ENCODE measurements at regions not wholly inside any gene's neighbourhood (a gene's known extent, or its start where the extent isn't known, plus 50 kb on each side); places are given as distances from the start of the nearest gene placed in this dataset.

- H3K36me3 ChIP-seq (ENCODE audit: insufficient read depth, low read length): no peaks in the 10 kb centered on the region
- H3K27me3 ChIP-seq (ENCODE audit: insufficient read depth, low read length): no peaks in the 10 kb centered on the region
- H3K79me2 ChIP-seq (ENCODE audit: control insufficient read depth, insufficient read depth, low read length, unreplicated experiment): no peaks in the 10 kb centered on the region
- H3K4me1 ChIP-seq (ENCODE audit: control insufficient read depth, insufficient read depth, low read length, unreplicated experiment): no peaks in the 10 kb centered on the region
- no peak overlapping the region for H3K4me3 ChIP-seq (ENCODE audit: low read depth, low read length)
- H2AFZ ChIP-seq (ENCODE audit: low read length, unreplicated experiment): no peak overlapping the region
- H3K27ac ChIP-seq (ENCODE audit: low read depth, low read length): no peak overlapping the region
These were observed 265.5 kb downstream of the ZNF608 start for GRCh38 chr5:124480964-124481363.

- no peak overlapping the region for H2AFZ ChIP-seq (ENCODE audit: low read length, unreplicated experiment)
These were observed 266.4 kb downstream of the ZNF608 start for GRCh38 chr5:124480022-124480421.

GRCh38 chr5:124478264-124478663, 268.2 kb downstream of the ZNF608 start:
- Histone ChIP-seq H3K27me3 (ENCODE audit: insufficient read depth, low read length) (no peaks in the 10 kb centered on the region), H3K4me1 (ENCODE audit: control insufficient read depth, insufficient read depth, low read length, unreplicated experiment) (no peaks in the 10 kb centered on the region), H3K79me2 (ENCODE audit: control insufficient read depth, insufficient read depth, low read length, unreplicated experiment) (no peaks in the 10 kb centered on the region), H3K27ac (ENCODE audit: low read depth, low read length) (no peak overlapping the region), H3K36me3 (ENCODE audit: insufficient read depth, low read length) (no peaks in the 10 kb centered on the region), H2AFZ (ENCODE audit: low read length, unreplicated experiment) (no peak overlapping the region), H3K4me3 (ENCODE audit: low read depth, low read length) (no peak overlapping the region)

More at GRCh38 chr5:124480022-124480421, 266.4 kb downstream of the ZNF608 start:
- Histone ChIP-seq H3K27me3 (ENCODE audit: insufficient read depth, low read length) (no peaks in the 10 kb centered on the region), H3K36me3 (ENCODE audit: insufficient read depth, low read length) (no peaks in the 10 kb centered on the region), H3K27ac (ENCODE audit: low read depth, low read length) (no peak overlapping the region), H3K4me3 (ENCODE audit: low read depth, low read length) (no peak overlapping the region), H3K4me1 (ENCODE audit: control insufficient read depth, insufficient read depth, low read length, unreplicated experiment) (no peaks in the 10 kb centered on the region), H3K79me2 (ENCODE audit: control insufficient read depth, insufficient read depth, low read length, unreplicated experiment) (no peaks in the 10 kb centered on the region)

DNA sequence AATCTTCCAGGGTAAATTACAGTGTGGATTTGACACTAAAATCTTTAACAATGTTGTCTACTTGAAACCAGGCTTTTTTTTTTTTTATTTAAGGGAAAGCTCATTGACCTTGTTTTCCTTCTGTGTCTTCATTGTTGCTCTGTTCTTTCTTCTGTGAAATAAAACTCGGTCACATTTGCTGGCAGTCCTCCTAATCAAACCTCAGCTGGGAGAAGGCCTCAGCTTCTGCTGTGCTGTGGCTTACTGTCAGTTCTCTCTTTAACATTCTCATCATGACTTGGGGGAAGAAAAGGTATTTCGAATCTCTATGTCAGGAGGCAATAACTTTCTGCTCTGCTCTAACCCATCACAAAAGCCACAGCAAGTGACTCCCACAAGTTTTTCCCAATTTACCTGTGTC, 268.9 kb downstream of the ZNF608 start:
- Histone ChIP-seq H3K4me1 (ENCODE audit: control insufficient read depth, insufficient read depth, low read length, unreplicated experiment) (no peaks in the 10 kb centered on the region), H3K79me2 (ENCODE audit: control insufficient read depth, insufficient read depth, low read length, unreplicated experiment) (no peaks in the 10 kb centered on the region), H2AFZ (ENCODE audit: low read length, unreplicated experiment) (no peak overlapping the region), H3K27me3 (ENCODE audit: insufficient read depth, low read length) (no peaks in the 10 kb centered on the region), H3K4me3 (ENCODE audit: low read depth, low read length) (no peak overlapping the region), H3K36me3 (ENCODE audit: insufficient read depth, low read length) (no peaks in the 10 kb centered on the region), H3K27ac (ENCODE audit: low read depth, low read length) (no peak overlapping the region)

GRCh38 chr5:124477062-124477461, 269.4 kb downstream of the ZNF608 start:
- Histone ChIP-seq H3K4me3 (ENCODE audit: low read depth, low read length) (no peak overlapping the region), H3K4me1 (ENCODE audit: control insufficient read depth, insufficient read depth, low read length, unreplicated experiment) (no peaks in the 10 kb centered on the region), H2AFZ (ENCODE audit: low read length, unreplicated experiment) (no peak overlapping the region), H3K79me2 (ENCODE audit: control insufficient read depth, insufficient read depth, low read length, unreplicated experiment) (no peaks in the 10 kb centered on the region), H3K36me3 (ENCODE audit: insufficient read depth, low read length) (no peaks in the 10 kb centered on the region), H3K27me3 (ENCODE audit: insufficient read depth, low read length) (no peaks in the 10 kb centered on the region), H3K27ac (ENCODE audit: low read depth, low read length) (no peak overlapping the region)

DNA sequence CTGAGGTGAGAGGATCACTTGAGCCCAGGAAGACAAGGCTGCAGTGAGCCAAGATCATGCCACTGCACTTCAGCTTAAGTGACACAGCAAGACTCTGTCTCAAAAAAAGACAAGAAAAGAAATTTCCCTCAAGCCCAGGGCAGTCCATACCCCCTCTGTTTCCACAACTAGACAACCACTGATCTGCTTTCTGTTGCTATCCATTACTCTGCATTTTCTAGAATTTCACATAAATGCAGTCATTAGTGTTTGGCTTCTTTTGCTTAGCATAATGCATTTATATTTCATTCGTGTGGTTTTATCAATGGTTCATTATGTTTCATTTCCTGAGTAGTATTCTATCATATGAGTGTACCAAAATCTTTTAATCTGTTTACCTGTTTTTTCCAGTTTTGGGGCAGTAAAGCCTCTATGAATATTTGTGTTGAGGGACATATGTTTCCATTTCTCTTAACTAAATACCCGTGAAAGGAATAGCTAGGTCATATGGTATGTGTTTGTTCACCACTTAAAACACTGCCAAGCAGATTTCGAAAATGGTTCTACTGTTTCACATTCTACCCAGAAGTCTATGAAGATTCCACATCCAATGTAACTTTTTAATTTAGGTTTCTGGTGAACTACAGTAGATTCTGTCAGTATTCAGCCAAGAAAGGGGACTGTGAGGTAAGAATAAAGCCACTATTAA, 271.8 kb downstream of the ZNF608 start:
- Histone ChIP-seq H3K4me1 (ENCODE audit: control insufficient read depth, insufficient read depth, low read length, unreplicated experiment) (no peaks in the 10 kb centered on the region), H3K4me3 (ENCODE audit: low read depth, low read length) (no peak overlapping the region), H3K27me3 (ENCODE audit: insufficient read depth, low read length) (no peaks in the 10 kb centered on the region), H3K79me2 (ENCODE audit: control insufficient read depth, insufficient read depth, low read length, unreplicated experiment) (no peaks in the 10 kb centered on the region), H3K27ac (ENCODE audit: low read depth, low read length) (no peak overlapping the region), H3K36me3 (ENCODE audit: insufficient read depth, low read length) (no peaks in the 10 kb centered on the region), H2AFZ (ENCODE audit: low read length, unreplicated experiment) (no peak overlapping the region)

- Histone ChIP-seq H3K27ac (ENCODE audit: low read depth, low read length) (no peak overlapping the region), H3K79me2 (ENCODE audit: control insufficient read depth, insufficient read depth, low read length, unreplicated experiment) (no peaks in the 10 kb centered on the region), H3K27me3 (ENCODE audit: insufficient read depth, low read length) (no peaks in the 10 kb centered on the region), H2AFZ (ENCODE audit: low read length, unreplicated experiment) (no peak overlapping the region), H3K36me3 (ENCODE audit: insufficient read depth, low read length) (no peaks in the 10 kb centered on the region), H3K4me1 (ENCODE audit: control insufficient read depth, insufficient read depth, low read length, unreplicated experiment) (no peaks in the 10 kb centered on the region), H3K4me3 (ENCODE audit: low read depth, low read length) (no peak overlapping the region)
These were observed 277.6 kb downstream of the ZNF608 start for GRCh38 chr5:124468671-124469411.

DNA sequence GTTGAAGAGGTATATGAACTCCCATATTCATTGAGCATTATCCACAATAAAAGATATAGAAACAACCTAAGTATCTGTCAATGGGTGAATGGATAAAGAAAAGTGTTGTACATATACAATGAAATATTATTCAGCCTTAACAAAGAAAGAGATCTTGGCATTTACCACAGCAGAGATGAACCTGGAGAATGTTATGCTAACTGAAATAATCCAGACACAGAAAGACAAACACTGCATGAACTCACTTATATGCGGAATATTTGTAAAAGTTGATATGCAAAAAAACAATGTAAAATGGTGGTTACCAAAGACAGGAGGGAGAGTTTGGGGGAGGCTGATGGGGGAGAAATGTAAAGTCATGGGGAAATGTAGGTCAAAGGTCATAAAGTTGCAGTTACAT, 278.7 kb downstream of the ZNF608 start:
- Histone ChIP-seq H3K27ac (ENCODE audit: low read depth, low read length) (no peak overlapping the region), H3K4me3 (ENCODE audit: low read depth, low read length) (no peak overlapping the region), H3K27me3 (ENCODE audit: insufficient read depth, low read length) (no peaks in the 10 kb centered on the region), H3K4me1 (ENCODE audit: control insufficient read depth, insufficient read depth, low read length, unreplicated experiment) (no peaks in the 10 kb centered on the region), H3K36me3 (ENCODE audit: insufficient read depth, low read length) (no peaks in the 10 kb centered on the region), H2AFZ (ENCODE audit: low read length, unreplicated experiment) (no peak overlapping the region), H3K79me2 (ENCODE audit: control insufficient read depth, insufficient read depth, low read length, unreplicated experiment) (no peaks in the 10 kb centered on the region)

DNA sequence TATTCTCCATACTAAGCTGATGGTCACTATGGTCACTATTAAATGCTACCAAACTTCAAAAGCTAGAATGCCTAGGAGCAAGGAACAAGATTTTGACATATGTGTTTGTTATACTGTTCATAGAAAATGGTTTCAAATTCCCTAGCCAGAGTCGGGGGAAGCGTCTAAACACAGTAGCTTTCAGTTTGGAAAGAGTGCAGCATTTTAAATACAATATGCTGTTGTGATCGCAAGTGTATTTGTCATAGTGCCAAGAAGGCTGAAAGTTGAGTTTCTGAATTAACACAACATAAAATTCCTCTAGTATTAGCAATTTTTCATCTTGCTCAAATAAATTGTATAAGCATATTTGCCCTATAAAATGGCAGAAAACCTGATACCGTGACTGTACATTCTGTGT, 280.4 kb downstream of the ZNF608 start:
- no peaks in the 10 kb centered on the region for H3K79me2 ChIP-seq (ENCODE audit: control insufficient read depth, insufficient read depth, low read length, unreplicated experiment)
- no peaks in the 10 kb centered on the region for H3K27me3 ChIP-seq (ENCODE audit: insufficient read depth, low read length)
- H3K36me3 ChIP-seq (ENCODE audit: insufficient read depth, low read length): no peaks in the 10 kb centered on the region
- no peak overlapping the region for H2AFZ ChIP-seq (ENCODE audit: low read length, unreplicated experiment)
- H3K4me3 ChIP-seq (ENCODE audit: low read depth, low read length): no peak overlapping the region
- no peaks in the 10 kb centered on the region for H3K4me1 ChIP-seq (ENCODE audit: control insufficient read depth, insufficient read depth, low read length, unreplicated experiment)
- no peak overlapping the region for H3K27ac ChIP-seq (ENCODE audit: low read depth, low read length)

DNA sequence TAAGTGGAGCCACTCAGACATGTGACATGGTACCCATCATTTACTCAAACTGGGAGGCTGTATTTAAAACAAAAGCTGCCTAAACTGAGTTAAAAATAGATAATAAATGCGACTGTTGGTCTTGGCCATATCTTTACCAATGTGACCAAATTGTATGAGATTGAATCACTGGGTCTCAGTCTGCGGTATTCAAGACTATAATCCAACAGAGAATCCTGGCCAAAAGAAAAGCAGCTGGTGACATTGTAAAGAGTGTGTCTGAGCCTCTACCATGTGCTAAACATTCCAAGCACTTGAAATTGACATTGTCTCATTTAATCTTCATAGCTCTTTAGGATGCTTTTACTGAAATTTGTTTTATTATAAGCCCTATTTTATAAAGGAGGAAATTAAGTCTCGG, 282.6 kb downstream of the ZNF608 start:
- Histone ChIP-seq H3K4me1 (ENCODE audit: control insufficient read depth, insufficient read depth, low read length, unreplicated experiment) (no peaks in the 10 kb centered on the region), H3K79me2 (ENCODE audit: control insufficient read depth, insufficient read depth, low read length, unreplicated experiment) (no peaks in the 10 kb centered on the region), H2AFZ (ENCODE audit: low read length, unreplicated experiment) (no peak overlapping the region), H3K27me3 (ENCODE audit: insufficient read depth, low read length) (no peaks in the 10 kb centered on the region), H3K27ac (ENCODE audit: low read depth, low read length) (no peak overlapping the region), H3K4me3 (ENCODE audit: low read depth, low read length) (no peak overlapping the region), H3K36me3 (ENCODE audit: insufficient read depth, low read length) (no peaks in the 10 kb centered on the region)

DNA sequence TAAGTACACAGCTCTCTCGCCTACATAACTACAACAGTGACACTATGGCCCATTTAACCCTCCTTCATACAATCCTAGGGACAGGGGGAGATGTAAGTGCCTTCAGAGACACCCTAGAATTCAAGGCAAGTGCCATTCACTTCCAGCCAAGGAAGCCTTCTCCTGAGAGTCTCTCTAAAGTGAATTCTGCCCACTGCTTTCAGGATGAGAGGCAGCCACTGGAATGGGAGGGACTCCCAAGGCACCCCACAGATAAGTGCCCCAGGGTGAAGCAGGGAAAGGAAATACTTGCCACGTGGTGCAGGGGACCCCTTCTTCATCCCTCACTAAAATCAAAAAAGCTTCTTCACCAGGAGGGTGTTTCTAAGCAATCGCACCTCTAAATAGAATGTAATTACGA, 283.7 kb downstream of the ZNF608 start:
- no peak overlapping the region for H3K27ac ChIP-seq (ENCODE audit: low read depth, low read length)
- no peak overlapping the region for H2AFZ ChIP-seq (ENCODE audit: low read length, unreplicated experiment)
- H3K4me3 ChIP-seq (ENCODE audit: low read depth, low read length): no peak overlapping the region
- no peaks in the 10 kb centered on the region for H3K79me2 ChIP-seq (ENCODE audit: control insufficient read depth, insufficient read depth, low read length, unreplicated experiment)
- no peaks in the 10 kb centered on the region for H3K4me1 ChIP-seq (ENCODE audit: control insufficient read depth, insufficient read depth, low read length, unreplicated experiment)
- H3K36me3 ChIP-seq (ENCODE audit: insufficient read depth, low read length): no peaks in the 10 kb centered on the region
- H3K27me3 ChIP-seq (ENCODE audit: insufficient read depth, low read length): no peaks in the 10 kb centered on the region

Measured in ACC112 (cell line).